ENCODE measurements at regions not wholly inside any gene's neighbourhood (a gene's known extent, or its start where the extent isn't known, plus 50 kb on each side); places are given as distances from the start of the nearest gene placed in this dataset.

DNA sequence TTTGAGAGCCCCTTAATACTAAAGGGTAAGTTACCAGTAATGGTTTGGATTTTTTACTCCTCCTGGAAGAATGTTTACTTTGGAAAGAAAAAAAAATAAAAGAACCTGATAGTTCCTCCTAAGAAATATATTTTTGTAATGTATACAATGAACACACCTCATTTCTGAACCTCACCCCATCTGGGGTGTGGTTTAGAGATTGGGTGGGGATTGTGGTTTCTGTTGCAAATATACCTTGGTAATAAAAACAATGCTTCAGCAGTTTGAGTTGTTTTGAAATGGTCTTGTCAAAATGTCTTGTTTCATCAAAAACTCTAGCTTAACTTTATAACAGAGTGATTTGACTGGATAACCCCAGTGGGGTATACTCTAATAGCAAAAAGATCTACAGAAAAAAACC is 448.9 kb upstream of the MEIS1 start (continued):
- no peak for TF ChIP-seq NFE2L1 (CRISPR knock-in tag; IDR thresholded peaks at IDR 0.05)

DNA sequence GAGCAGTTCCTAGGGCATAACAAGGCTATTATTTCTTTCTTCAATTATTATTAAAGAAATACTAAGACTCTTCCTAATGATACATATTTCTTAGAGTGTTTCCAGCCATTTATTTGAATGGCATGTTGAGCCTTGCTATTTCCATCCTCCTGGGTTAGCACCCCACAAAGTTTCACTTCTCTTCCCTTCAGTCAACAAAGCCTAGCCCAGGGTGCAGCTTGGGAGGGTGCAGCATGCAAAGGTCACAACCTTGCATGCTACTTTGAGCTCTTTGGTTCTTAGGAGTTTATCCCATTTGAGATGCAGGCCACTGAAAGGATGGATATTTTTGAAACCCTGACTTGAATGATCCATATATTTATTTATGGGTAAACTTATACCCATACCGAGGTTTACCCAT is 454.4 kb upstream of the MEIS1 start:
- Mint-ChIP-seq H3K27ac (no peak overlapping the region), H3K4me3 (no peak overlapping the region), H3K27me3 (ENCODE audit: low read depth) (no peaks in the 10 kb centered on the region; the same call in 1 of the 2 replicates), H3K36me3 (peaks cover 3% of the 10 kb centered on the region; the same call in 1 of the 2 replicates), H3K9me3 (peaks cover 13% of the 10 kb centered on the region), H3K4me1 (no peaks in the 10 kb centered on the region)
- DNase-seq (ENCODE audit: low spot score), result no peak
- no peak for ATAC-seq
- POLR2A ChIA-PET, result no interaction called here
- TF ChIP-seq, protein P1, sequence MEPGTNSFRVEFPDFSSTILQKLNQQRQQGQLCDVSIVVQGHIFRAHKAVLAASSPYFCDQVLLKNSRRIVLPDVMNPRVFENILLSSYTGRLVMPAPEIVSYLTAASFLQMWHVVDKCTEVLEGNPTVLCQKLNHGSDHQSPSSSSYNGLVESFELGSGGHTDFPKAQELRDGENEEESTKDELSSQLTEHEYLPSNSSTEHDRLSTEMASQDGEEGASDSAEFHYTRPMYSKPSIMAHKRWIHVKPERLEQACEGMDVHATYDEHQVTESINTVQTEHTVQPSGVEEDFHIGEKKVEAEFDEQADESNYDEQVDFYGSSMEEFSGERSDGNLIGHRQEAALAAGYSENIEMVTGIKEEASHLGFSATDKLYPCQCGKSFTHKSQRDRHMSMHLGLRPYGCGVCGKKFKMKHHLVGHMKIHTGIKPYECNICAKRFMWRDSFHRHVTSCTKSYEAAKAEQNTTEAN (CRISPR knock-in tag; IDR thresholded peaks at IDR 0.05), result no peak
- TF ChIP-seq, protein P2, sequence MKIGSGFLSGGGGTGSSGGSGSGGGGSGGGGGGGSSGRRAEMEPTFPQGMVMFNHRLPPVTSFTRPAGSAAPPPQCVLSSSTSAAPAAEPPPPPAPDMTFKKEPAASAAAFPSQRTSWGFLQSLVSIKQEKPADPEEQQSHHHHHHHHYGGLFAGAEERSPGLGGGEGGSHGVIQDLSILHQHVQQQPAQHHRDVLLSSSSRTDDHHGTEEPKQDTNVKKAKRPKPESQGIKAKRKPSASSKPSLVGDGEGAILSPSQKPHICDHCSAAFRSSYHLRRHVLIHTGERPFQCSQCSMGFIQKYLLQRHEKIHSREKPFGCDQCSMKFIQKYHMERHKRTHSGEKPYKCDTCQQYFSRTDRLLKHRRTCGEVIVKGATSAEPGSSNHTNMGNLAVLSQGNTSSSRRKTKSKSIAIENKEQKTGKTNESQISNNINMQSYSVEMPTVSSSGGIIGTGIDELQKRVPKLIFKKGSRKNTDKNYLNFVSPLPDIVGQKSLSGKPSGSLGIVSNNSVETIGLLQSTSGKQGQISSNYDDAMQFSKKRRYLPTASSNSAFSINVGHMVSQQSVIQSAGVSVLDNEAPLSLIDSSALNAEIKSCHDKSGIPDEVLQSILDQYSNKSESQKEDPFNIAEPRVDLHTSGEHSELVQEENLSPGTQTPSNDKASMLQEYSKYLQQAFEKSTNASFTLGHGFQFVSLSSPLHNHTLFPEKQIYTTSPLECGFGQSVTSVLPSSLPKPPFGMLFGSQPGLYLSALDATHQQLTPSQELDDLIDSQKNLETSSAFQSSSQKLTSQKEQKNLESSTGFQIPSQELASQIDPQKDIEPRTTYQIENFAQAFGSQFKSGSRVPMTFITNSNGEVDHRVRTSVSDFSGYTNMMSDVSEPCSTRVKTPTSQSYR (CRISPR knock-in tag; IDR thresholded peaks at IDR 0.05), result no peak
- TF ChIP-seq, protein P3, sequence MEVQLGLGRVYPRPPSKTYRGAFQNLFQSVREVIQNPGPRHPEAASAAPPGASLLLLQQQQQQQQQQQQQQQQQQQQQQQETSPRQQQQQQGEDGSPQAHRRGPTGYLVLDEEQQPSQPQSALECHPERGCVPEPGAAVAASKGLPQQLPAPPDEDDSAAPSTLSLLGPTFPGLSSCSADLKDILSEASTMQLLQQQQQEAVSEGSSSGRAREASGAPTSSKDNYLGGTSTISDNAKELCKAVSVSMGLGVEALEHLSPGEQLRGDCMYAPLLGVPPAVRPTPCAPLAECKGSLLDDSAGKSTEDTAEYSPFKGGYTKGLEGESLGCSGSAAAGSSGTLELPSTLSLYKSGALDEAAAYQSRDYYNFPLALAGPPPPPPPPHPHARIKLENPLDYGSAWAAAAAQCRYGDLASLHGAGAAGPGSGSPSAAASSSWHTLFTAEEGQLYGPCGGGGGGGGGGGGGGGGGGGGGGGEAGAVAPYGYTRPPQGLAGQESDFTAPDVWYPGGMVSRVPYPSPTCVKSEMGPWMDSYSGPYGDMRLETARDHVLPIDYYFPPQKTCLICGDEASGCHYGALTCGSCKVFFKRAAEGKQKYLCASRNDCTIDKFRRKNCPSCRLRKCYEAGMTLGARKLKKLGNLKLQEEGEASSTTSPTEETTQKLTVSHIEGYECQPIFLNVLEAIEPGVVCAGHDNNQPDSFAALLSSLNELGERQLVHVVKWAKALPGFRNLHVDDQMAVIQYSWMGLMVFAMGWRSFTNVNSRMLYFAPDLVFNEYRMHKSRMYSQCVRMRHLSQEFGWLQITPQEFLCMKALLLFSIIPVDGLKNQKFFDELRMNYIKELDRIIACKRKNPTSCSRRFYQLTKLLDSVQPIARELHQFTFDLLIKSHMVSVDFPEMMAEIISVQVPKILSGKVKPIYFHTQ (CRISPR knock-in tag; IDR thresholded peaks at IDR 0.05), result no peak
- TF ChIP-seq, protein P4, sequence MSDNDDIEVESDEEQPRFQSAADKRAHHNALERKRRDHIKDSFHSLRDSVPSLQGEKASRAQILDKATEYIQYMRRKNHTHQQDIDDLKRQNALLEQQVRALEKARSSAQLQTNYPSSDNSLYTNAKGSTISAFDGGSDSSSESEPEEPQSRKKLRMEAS (CRISPR knock-in tag; IDR thresholded peaks at IDR 0.05), result no peak
- TF ChIP-seq EMX1 (CRISPR knock-in tag; IDR thresholded peaks at IDR 0.05) (no peak), ELF4 (CRISPR knock-in tag; IDR thresholded peaks at IDR 0.05; ENCODE audit: low read depth) (no peak), FOXJ3 (CRISPR knock-in tag; IDR thresholded peaks at IDR 0.05; ENCODE audit: borderline replicate concordance) (no peak), USF1 (CRISPR knock-in tag; IDR thresholded peaks at IDR 0.05) (no peak)
- CTCF ChIA-PET, result no interaction called here

DNA sequence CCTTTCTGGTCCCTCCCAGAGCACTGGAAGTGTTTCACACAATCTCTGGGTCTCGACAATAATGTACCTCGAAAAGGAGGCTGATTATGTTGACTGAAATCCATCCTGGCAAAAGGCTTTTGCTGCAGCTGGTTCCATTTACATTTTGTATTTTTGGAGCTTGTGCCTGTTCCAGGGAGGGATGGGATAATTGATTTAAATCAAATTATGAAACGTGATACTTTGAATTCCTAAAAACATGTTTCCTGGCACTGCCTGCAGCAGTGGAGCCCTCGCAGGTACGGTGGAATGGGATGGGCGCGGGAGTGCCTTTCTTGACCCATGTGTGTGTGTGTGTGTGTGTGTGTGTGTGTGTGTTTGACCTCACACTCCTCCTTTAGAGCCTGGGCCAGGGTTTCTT is 455.5 kb upstream of the MEIS1 start:
- Mint-ChIP-seq H3K4me3 (no peak overlapping the region), H3K27me3 (ENCODE audit: low read depth) (no peaks in the 10 kb centered on the region; the same call in 1 of the 2 replicates), H3K4me1 (no peaks in the 10 kb centered on the region), H3K9me3 (peaks cover 13% of the 10 kb centered on the region), H3K36me3 (peaks cover 3% of the 10 kb centered on the region; the same call in 1 of the 2 replicates), H3K27ac (no peak overlapping the region)
- ATAC-seq (no peak), DNase-seq (ENCODE audit: low spot score) (no peak)
- CTCF ChIA-PET, result no interaction called here
- POLR2A ChIA-PET, result no interaction called here
- TF ChIP-seq, protein P5, sequence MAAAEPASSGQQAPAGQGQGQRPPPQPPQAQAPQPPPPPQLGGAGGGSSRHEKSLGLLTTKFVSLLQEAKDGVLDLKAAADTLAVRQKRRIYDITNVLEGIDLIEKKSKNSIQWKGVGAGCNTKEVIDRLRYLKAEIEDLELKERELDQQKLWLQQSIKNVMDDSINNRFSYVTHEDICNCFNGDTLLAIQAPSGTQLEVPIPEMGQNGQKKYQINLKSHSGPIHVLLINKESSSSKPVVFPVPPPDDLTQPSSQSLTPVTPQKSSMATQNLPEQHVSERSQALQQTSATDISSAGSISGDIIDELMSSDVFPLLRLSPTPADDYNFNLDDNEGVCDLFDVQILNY (CRISPR knock-in tag; IDR thresholded peaks at IDR 0.05), result no peak
- TF ChIP-seq GTF2I (CRISPR knock-in tag; conservative IDR thresholded peaks at IDR 0.05), result no peak
- TF ChIP-seq NR1H2 (CRISPR knock-in tag; IDR thresholded peaks at IDR 0.05), result no peak
- TF ChIP-seq ZNF512 (CRISPR knock-in tag; IDR thresholded peaks at IDR 0.05; ENCODE audit: borderline replicate concordance), result no peak
- TF ChIP-seq, protein P6, sequence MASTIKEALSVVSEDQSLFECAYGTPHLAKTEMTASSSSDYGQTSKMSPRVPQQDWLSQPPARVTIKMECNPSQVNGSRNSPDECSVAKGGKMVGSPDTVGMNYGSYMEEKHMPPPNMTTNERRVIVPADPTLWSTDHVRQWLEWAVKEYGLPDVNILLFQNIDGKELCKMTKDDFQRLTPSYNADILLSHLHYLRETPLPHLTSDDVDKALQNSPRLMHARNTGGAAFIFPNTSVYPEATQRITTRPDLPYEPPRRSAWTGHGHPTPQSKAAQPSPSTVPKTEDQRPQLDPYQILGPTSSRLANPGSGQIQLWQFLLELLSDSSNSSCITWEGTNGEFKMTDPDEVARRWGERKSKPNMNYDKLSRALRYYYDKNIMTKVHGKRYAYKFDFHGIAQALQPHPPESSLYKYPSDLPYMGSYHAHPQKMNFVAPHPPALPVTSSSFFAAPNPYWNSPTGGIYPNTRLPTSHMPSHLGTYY (CRISPR knock-in tag; IDR thresholded peaks at IDR 0.05), result no peak
- TF ChIP-seq HMGXB4 (CRISPR knock-in tag; IDR thresholded peaks at IDR 0.05), result no peak
- TF ChIP-seq ZSCAN18 (CRISPR knock-in tag; IDR thresholded peaks at IDR 0.05), result no peak
- TF ChIP-seq NR2C2 (CRISPR knock-in tag; IDR thresholded peaks at IDR 0.05), result no peak

Measured in WTC11 (cell line).